ENCODE measurements at regions not wholly inside any gene's neighbourhood (a gene's known extent, or its start where the extent isn't known, plus 50 kb on each side); places are given as distances from the start of the nearest gene placed in this dataset.

GRCh38 chr2:139876321-139876720 is 1096.1 kb upstream of the NXPH2 start:
- Histone ChIP-seq H3K4me3 (no peak overlapping the region), H3K36me3 (no peaks in the 10 kb centered on the region), H3K4me1 (no peaks in the 10 kb centered on the region), H3K9me3 (replicated peaks) (no peaks in the 10 kb centered on the region), H3K27ac (replicated peaks) (no peak overlapping the region), H3K27me3 (ENCODE audit: low read depth) (no peaks in the 10 kb centered on the region)
- intact Hi-C loops (cut with micrococcal nuclease): no loop called here
- no peak for TF ChIP-seq CTCF (IDR thresholded peaks at IDR 0.05; ENCODE audit: borderline replicate concordance)
- no peak for DNase-seq

- no peak for TF ChIP-seq CTCF (IDR thresholded peaks at IDR 0.05; ENCODE audit: borderline replicate concordance)
- H3K9me3 ChIP-seq (replicated peaks): no peaks in the 10 kb centered on the region
- H3K27me3 ChIP-seq (ENCODE audit: low read depth): no peaks in the 10 kb centered on the region
- intact Hi-C loops (cut with micrococcal nuclease): no loop called here
- DNase-seq: no peak
- no peaks in the 10 kb centered on the region for H3K4me1 ChIP-seq
- no peaks in the 10 kb centered on the region for H3K36me3 ChIP-seq
- no peak overlapping the region for H3K27ac ChIP-seq (replicated peaks)
- no peak overlapping the region for H3K4me3 ChIP-seq
Observed at GRCh38 chr2:139872503-139872902, 1092.3 kb upstream of the NXPH2 start.

- no peak overlapping the region for H3K27ac ChIP-seq (replicated peaks)
- H3K4me3 ChIP-seq: no peak overlapping the region
- H3K27me3 ChIP-seq (ENCODE audit: low read depth): no peaks in the 10 kb centered on the region
- DNase-seq: no peak
- H3K4me1 ChIP-seq: no peaks in the 10 kb centered on the region
- no peaks in the 10 kb centered on the region for H3K9me3 ChIP-seq (replicated peaks)
- no peak for TF ChIP-seq CTCF (IDR thresholded peaks at IDR 0.05; ENCODE audit: borderline replicate concordance)
- H3K36me3 ChIP-seq: no peaks in the 10 kb centered on the region
- intact Hi-C loops (cut with micrococcal nuclease): no loop called here
Observed at GRCh38 chr2:139872032-139872431, 1091.8 kb upstream of the NXPH2 start.

- no peak for TF ChIP-seq CTCF (IDR thresholded peaks at IDR 0.05; ENCODE audit: borderline replicate concordance)
- intact Hi-C loops (cut with micrococcal nuclease): no loop called here
- peaks cover 36% of the 10 kb centered on the region for H3K9me3 ChIP-seq (replicated peaks)
Observed at GRCh38 chr2:139867601-139868226, 1087.5 kb upstream of the NXPH2 start.

GRCh38 chr2:139864821-139865302 is 1084.7 kb upstream of the NXPH2 start:
- no peak overlapping the region for H3K27ac ChIP-seq (replicated peaks)
- no peak for TF ChIP-seq CTCF (IDR thresholded peaks at IDR 0.05; ENCODE audit: borderline replicate concordance)
- H3K9me3 ChIP-seq (replicated peaks): peaks cover 53% of the 10 kb centered on the region
- DNase-seq: no peak
- no peaks in the 10 kb centered on the region for H3K27me3 ChIP-seq (ENCODE audit: low read depth)
- H3K36me3 ChIP-seq: no peaks in the 10 kb centered on the region
- intact Hi-C loops (cut with micrococcal nuclease): no loop called here
- no peaks in the 10 kb centered on the region for H3K4me1 ChIP-seq
- H3K4me3 ChIP-seq: no peak overlapping the region

More at GRCh38 chr2:139867601-139868226, 1087.5 kb upstream of the NXPH2 start:
- DNase-seq: no peak
- Histone ChIP-seq H3K4me3 (no peak overlapping the region), H3K36me3 (no peaks in the 10 kb centered on the region), H3K4me1 (no peaks in the 10 kb centered on the region), H3K27me3 (ENCODE audit: low read depth) (no peaks in the 10 kb centered on the region), H3K27ac (replicated peaks) (no peak overlapping the region)
